Upper lobe of right lung (tissue), 1 donor: ENCODE measurements at regions not wholly inside any gene's neighbourhood (a gene's known extent, or its start where the extent isn't known, plus 50 kb on each side); places are given as distances from the start of the nearest gene placed in this dataset.

Experiments used
- ATAC-seq: fragments of 200-7000 bp; cut with Tn5 transposase; one replicate; pipeline ENCODE4 v1.9.1; 2020; ENCODE audit warnings: mild to moderate bottlenecking, moderate library complexity
- DNase-seq: peaks from one replicate; pipeline ENCODE4 v3.0.0-alpha.2; 2020
- H3K27ac ChIP-seq: fragments of 200-600 bp; one replicate; pipeline ENCODE4 v1.8.0; 2022
- H3K27me3 ChIP-seq: fragments of 200-600 bp; one replicate; pipeline ENCODE4 v1.8.0; 2022; ENCODE audit warnings: mild to moderate bottlenecking
- H3K36me3 ChIP-seq: fragments of 200-600 bp; one replicate; pipeline ENCODE4 v1.8.0; 2022
- H3K4me1 ChIP-seq: fragments of 200-600 bp; one replicate; pipeline ENCODE4 v1.8.0; 2022
- H3K4me3 ChIP-seq: fragments of 200-600 bp; one replicate; pipeline ENCODE4 v1.8.0; 2022; ENCODE audit warnings: mild to moderate bottlenecking
- H3K9me3 ChIP-seq: fragments of 200-600 bp; one replicate; pipeline ENCODE4 v1.8.0; 2022
- intact Hi-C: fragments of 100-400 bp; cut with DNase I; formaldehyde crosslinking; loops from one replicate; pipeline ENCODE4 v1.11.0; 2022
- TF ChIP-seq, protein P1 (sequence below): fragments of 200-600 bp; IDR thresholded peaks from one replicate; pipeline ENCODE4 v1.8.0; 2022; ENCODE audit warnings: antibody characterized with exemption
- donor health status: DM: no; HTN: yes; CAD: no; lungs with severe emphysema.

DNA sequence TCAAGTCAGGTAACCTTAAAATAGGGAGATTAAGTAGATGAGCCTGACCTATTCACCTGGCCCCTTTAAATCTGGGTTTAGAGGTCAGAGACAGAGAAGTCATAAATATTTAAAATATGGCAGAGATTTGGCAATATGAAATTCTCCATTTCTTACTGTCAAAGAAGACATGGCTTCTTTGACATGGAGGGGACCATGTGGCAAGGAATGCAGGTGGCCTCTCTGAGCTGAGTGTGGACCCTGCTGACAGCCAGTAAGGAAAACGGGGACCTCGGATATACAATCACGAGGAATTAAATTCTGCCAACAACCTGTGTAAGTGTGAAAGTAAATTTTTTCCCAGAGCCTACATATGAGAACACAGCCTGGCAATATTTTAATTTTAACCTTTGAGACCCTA lies 427.5 kb upstream of the PROX1 start:
- no peak overlapping the region for H3K27ac ChIP-seq
- ATAC-seq (no peak), DNase-seq (no peak)
- no peaks in the 10 kb centered on the region for H3K4me1 ChIP-seq
- H3K9me3 ChIP-seq, result no peaks in the 10 kb centered on the region
- intact Hi-C loops, result no loop called here
- H3K4me3 ChIP-seq, result no peak overlapping the region
- H3K36me3 ChIP-seq, result no peaks in the 10 kb centered on the region
- TF ChIP-seq, protein P1, sequence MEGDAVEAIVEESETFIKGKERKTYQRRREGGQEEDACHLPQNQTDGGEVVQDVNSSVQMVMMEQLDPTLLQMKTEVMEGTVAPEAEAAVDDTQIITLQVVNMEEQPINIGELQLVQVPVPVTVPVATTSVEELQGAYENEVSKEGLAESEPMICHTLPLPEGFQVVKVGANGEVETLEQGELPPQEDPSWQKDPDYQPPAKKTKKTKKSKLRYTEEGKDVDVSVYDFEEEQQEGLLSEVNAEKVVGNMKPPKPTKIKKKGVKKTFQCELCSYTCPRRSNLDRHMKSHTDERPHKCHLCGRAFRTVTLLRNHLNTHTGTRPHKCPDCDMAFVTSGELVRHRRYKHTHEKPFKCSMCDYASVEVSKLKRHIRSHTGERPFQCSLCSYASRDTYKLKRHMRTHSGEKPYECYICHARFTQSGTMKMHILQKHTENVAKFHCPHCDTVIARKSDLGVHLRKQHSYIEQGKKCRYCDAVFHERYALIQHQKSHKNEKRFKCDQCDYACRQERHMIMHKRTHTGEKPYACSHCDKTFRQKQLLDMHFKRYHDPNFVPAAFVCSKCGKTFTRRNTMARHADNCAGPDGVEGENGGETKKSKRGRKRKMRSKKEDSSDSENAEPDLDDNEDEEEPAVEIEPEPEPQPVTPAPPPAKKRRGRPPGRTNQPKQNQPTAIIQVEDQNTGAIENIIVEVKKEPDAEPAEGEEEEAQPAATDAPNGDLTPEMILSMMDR, result no peak
- H3K27me3 ChIP-seq, result no peaks in the 10 kb centered on the region

DNA sequence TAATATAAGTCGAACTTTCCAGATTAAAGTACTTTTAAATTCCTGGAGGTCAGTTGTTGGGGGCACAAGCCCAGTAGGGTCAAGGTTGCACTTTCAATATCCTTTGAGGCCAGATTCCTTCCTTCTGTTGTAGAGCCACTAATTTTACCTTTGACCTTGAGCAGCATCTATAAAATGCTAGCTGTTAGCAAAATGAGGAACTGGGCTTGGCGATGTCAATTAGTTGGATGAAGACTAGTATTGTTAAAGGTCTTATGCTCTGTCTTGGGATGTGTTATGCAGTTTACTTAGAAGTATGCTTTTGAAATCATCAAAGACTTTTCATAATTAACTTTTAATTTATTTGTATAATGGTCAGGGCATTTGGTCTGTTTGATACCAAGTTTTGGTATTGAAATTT lies 425.9 kb upstream of the PROX1 start:
- intact Hi-C loops, result no loop called here
- H3K27me3 ChIP-seq, result no peaks in the 10 kb centered on the region
- ATAC-seq, result no peak

DNA sequence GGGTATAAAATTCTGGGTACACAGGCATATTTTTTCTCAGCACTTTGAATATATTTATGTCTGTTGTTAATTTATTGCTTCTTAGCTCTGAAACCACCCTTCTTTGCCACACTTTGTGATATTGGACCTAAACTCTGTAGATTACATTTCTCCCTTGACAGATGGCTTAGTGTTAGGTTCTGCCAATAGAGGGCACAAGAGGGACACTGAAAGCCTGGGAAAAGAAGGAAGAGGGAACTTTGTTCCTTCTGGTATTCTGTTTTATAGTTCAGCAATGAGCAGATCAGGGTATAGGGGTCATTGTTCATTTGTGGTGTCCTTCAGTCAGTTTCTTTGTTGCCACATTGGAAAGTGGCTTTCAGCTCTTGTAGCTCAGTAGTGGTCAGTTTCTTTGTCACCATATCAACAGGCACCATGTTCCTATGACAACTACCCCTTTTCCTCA lies 423.5 kb upstream of the PROX1 start:
- peak; percentile 66 for ATAC-seq
- TF ChIP-seq, protein P1, result peak; percentile 38
- no peaks in the 10 kb centered on the region for H3K4me1 ChIP-seq
- H3K9me3 ChIP-seq, result no peaks in the 10 kb centered on the region
- H3K36me3 ChIP-seq, result no peaks in the 10 kb centered on the region
- no peak overlapping the region for H3K4me3 ChIP-seq
- DNase-seq, result no peak
- no peak overlapping the region for H3K27ac ChIP-seq
- H3K27me3 ChIP-seq, result no peaks in the 10 kb centered on the region
- intact Hi-C loops, result no loop called here

More for the DNA sequence above, 425.9 kb upstream of the PROX1 start:
- TF ChIP-seq, protein P1, result no peak
- no peak for DNase-seq
- Histone ChIP-seq H3K9me3 (no peaks in the 10 kb centered on the region), H3K4me1 (no peaks in the 10 kb centered on the region), H3K27ac (no peak overlapping the region), H3K36me3 (no peaks in the 10 kb centered on the region), H3K4me3 (no peak overlapping the region)

DNA sequence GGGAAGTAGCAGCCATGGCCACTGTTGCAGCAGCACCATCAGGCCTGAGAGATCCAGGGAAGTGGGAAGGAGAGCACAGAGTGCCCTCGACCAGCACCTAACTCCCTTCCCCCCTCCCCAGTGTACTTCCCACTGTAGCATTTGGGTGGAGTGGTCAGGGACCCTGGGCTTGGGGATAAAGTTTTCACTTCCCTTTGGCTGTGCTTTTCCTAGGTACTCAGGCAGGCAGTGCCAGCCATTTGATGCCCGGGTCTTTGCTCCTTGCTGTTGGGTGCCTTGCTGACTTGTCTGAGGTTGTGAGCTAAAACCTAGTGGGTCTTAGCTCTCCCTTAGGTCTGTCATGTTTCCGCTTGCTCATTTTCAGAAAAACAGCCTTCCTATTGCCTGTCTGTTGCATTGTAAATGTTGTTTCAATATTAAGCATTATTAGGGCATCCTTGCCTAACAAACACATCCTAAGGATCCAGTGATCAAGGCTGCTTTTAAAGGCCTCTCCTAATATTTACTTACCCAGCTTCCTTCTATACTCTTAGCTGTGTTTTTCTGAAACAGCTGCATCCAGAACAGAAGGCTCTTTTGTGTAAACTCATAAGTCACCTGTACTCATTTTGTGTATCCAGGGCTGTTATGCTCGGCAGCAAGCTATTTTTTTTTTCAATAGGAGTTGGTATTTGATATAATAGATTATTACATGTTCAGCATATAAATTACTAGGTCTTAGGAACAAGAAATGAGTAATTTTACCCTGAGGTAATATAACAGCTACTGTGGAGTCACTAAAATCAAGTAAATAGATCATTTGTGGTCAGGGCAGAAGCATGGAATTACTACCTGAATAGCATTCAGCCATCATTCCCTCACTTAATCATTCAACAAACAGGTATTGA lies 418.6 kb upstream of the PROX1 start:
- H3K9me3 ChIP-seq, result no peaks in the 10 kb centered on the region
- H3K4me3 ChIP-seq, result no peak overlapping the region
- DNase-seq (no peak), ATAC-seq (no peak)
- intact Hi-C loops, result no loop called here
- no peaks in the 10 kb centered on the region for H3K4me1 ChIP-seq
- H3K27me3 ChIP-seq, result no peaks in the 10 kb centered on the region
- H3K36me3 ChIP-seq, result no peaks in the 10 kb centered on the region
- H3K27ac ChIP-seq, result no peak overlapping the region
- TF ChIP-seq, protein P1, result no peak

DNA sequence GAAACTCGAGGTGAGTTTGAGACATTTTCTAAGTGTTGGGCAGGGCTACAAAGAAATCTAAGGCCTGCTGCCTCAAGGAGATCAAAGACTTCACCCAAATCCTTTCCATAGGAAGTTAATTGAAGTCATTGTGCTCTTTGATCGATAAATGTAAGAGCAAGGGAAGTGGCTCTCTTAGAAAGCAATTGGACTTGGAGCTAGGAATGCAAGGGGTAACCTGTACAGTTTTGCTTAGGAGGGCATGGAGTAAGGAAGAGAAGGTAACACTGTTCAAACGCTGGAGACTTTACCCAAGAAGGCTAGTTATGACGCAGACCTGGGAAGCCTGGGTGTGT lies 418.0 kb upstream of the PROX1 start:
- Histone ChIP-seq H3K4me1 (no peaks in the 10 kb centered on the region), H3K27me3 (no peaks in the 10 kb centered on the region), H3K4me3 (no peak overlapping the region), H3K36me3 (no peaks in the 10 kb centered on the region), H3K9me3 (no peaks in the 10 kb centered on the region), H3K27ac (no peak overlapping the region)
- no peak for ATAC-seq
- intact Hi-C loops, result no loop called here
- TF ChIP-seq, protein P1, result no peak
- DNase-seq, result no peak
